ENCODE measurements at regions not wholly inside any gene's neighbourhood (a gene's known extent, or its start where the extent isn't known, plus 50 kb on each side); places are given as distances from the start of the nearest gene placed in this dataset.

- TF ChIP-seq CTCF (IDR thresholded peaks at IDR 0.05) (no peak), POLR2A (IDR thresholded peaks at IDR 0.05) (no peak), POLR2AphosphoS5 (IDR thresholded peaks at IDR 0.05) (no peak)
Observed at GRCh38 chrX:123797543-123798447, 62.1 kb upstream of the XIAP start.
